Hepatocyte (in vitro differentiated cells): ENCODE measurements at regions not wholly inside any gene's neighbourhood (a gene's known extent, or its start where the extent isn't known, plus 50 kb on each side); places are given as distances from the start of the nearest gene placed in this dataset.
"Not testable (repeated sequence)": the region's sequence is repeated elsewhere in the genome, so short reads cannot be mapped to it uniquely, and the experiment has no call there.

ENCODE experiments used
- DNase-seq: peaks from one replicate; pipeline ENCODE4 v3.0.0-alpha.2; 2016; ENCODE audit warnings: low spot score
- H2AFZ ChIP-seq: fragments of 200-600 bp; sonication (generic); 2 replicates; pipeline ENCODE4 v1.6.0; 2016; ENCODE audit warnings: antibody characterized with exemption, mild to moderate bottlenecking
- H3K27ac ChIP-seq: fragments of 200-600 bp; sonication (generic); 2 replicates; pipeline ENCODE4 v1.5.1; 2016; ENCODE audit warnings: mild to moderate bottlenecking
- H3K27me3 ChIP-seq: fragments of 200-600 bp; sonication (generic); 2 replicates; pipeline ENCODE4 v1.6.1; 2016
- H3K36me3 ChIP-seq: fragments of 200-600 bp; sonication (generic); replicated peaks from 2 replicates; pipeline ENCODE4 v1.5.1; 2016; ENCODE audit warnings: low read depth; ENCODE audit not compliant: insufficient read depth
- H3K4me1 ChIP-seq: fragments of 200-600 bp; sonication (generic); 2 replicates; pipeline ENCODE4 v1.5.1; 2016; ENCODE audit warnings: mild to moderate bottlenecking, moderate library complexity; ENCODE audit not compliant: insufficient read depth
- H3K4me2 ChIP-seq: fragments of 200-600 bp; sonication (generic); 2 replicates; pipeline ENCODE4 v1.6.0; 2016
- H3K4me3 ChIP-seq: fragments of 200-600 bp; sonication (generic); 2 replicates; pipeline ENCODE4 v1.5.1; 2016; ENCODE audit warnings: mild to moderate bottlenecking
- H3K79me2 ChIP-seq: fragments of 200-600 bp; sonication (generic); 2 replicates; pipeline ENCODE4 v1.6.0; 2017; ENCODE audit warnings: mild to moderate bottlenecking
- H3K9me2 ChIP-seq: fragments of 200-600 bp; sonication (generic); replicated peaks from 2 replicates; pipeline ENCODE4 v1.6.0; 2017; ENCODE audit warnings: mild to moderate bottlenecking; ENCODE audit not compliant: insufficient read depth
- H3K9me3 ChIP-seq: fragments of 200-600 bp; sonication (generic); 2 replicates; pipeline ENCODE4 v1.5.1; 2016; ENCODE audit warnings: low read depth, mild to moderate bottlenecking
- H4K20me1 ChIP-seq: fragments of 200-600 bp; sonication (generic); 2 replicates; pipeline ENCODE4 v1.6.0; 2016; ENCODE audit warnings: mild to moderate bottlenecking; ENCODE audit not compliant: insufficient read depth, poor library complexity, severe bottlenecking
- CTCF ChIP-seq: fragments of 200-600 bp; sonication (generic); IDR thresholded peaks from 2 replicates; pipeline ENCODE4 v1.5.1; 2016; ENCODE audit warnings: antibody characterized with exemption, mild to moderate bottlenecking; ENCODE audit not compliant: poor library complexity
- EZH2 ChIP-seq: fragments of 200-600 bp; sonication (generic); IDR thresholded peaks from 2 replicates; pipeline ENCODE4 v1.6.1; 2016; ENCODE audit warnings: antibody characterized with exemption, mild to moderate bottlenecking, borderline replicate concordance
- EZH2phosphoT487 ChIP-seq: fragments of 200-600 bp; sonication (generic); IDR thresholded peaks from one replicate; pipeline ENCODE4 v1.6.1; 2018; ENCODE audit warnings: antibody characterized with exemption, mild to moderate bottlenecking, low read depth, moderate library complexity; ENCODE audit not compliant: unreplicated experiment, severe bottlenecking
- WGBS: methylation state at CpG from one replicate; pipeline ENCODE4 v1.1.6; 2016; ENCODE audit warnings: low lambda C conversion rate; ENCODE audit errors: missing lambda C conversion rate; 5-methylcytosine and 5-hydroxymethylcytosine counted together

- not testable (repeated sequence) for H3K9me2 ChIP-seq, H3K9me3 ChIP-seq, H3K27me3 ChIP-seq, H3K79me2 ChIP-seq, H3K4me3 ChIP-seq, H3K36me3 ChIP-seq, H3K4me1 ChIP-seq, H4K20me1 ChIP-seq
- peak; percentile 35 for DNase-seq
- Histone ChIP-seq H3K27ac (peak overlapping the region; percentile 27), H3K4me2 (peak overlapping the region; percentile 9), H2AFZ (peak overlapping the region; percentile 42)
- WGBS: 24% methylated on average over 5 of the region's 5 CpGs
Measured at GRCh38 chr7:38331853-38332595, 58.6 kb upstream of the TARP start.

GRCh38 chr7:38330861-38331621 lies 57.6 kb upstream of the TARP start:
- Histone ChIP-seq H3K9me2 (no peaks in the 10 kb centered on the region), H3K79me2 (no peaks in the 10 kb centered on the region), H3K4me1 (peaks cover 7% of the 10 kb centered on the region), H3K4me3 (no peak overlapping the region), H3K27me3 (no peaks in the 10 kb centered on the region), H3K36me3 (no peaks in the 10 kb centered on the region), H3K9me3 (no peaks in the 10 kb centered on the region), H3K4me2 (no peak overlapping the region), H4K20me1 (no peaks in the 10 kb centered on the region), H2AFZ (no peak overlapping the region), H3K27ac (no peak overlapping the region)
- WGBS: 79% methylated on average over 7 of the region's 7 CpGs
- TF ChIP-seq CTCF: no peak
- no peak for TF ChIP-seq EZH2phosphoT487
- TF ChIP-seq EZH2: no peak
- no peak for DNase-seq

GRCh38 chr7:38330039-38330438 lies 56.6 kb upstream of the TARP start:
- H3K27me3 ChIP-seq: no peaks in the 10 kb centered on the region
- no peak for TF ChIP-seq EZH2
- TF ChIP-seq CTCF: no peak
- no peak for TF ChIP-seq EZH2phosphoT487
- no peaks in the 10 kb centered on the region for H3K36me3 ChIP-seq
- H3K4me3 ChIP-seq: no peak overlapping the region
- peaks cover 7% of the 10 kb centered on the region for H3K4me1 ChIP-seq
- no peak overlapping the region for H2AFZ ChIP-seq
- no peaks in the 10 kb centered on the region for H4K20me1 ChIP-seq
- 75% methylated on average over 2 of the region's 2 CpGs for WGBS
- DNase-seq: no peak
- no peak overlapping the region for H3K27ac ChIP-seq
- no peaks in the 10 kb centered on the region for H3K79me2 ChIP-seq
- H3K9me3 ChIP-seq: no peaks in the 10 kb centered on the region
- H3K9me2 ChIP-seq: no peaks in the 10 kb centered on the region
- no peak overlapping the region for H3K4me2 ChIP-seq

GRCh38 chr7:38329340-38329739 lies 55.9 kb upstream of the TARP start:
- H3K4me2 ChIP-seq: no peak overlapping the region
- no peaks in the 10 kb centered on the region for H4K20me1 ChIP-seq
- H3K27me3 ChIP-seq: no peaks in the 10 kb centered on the region
- H3K36me3 ChIP-seq: no peaks in the 10 kb centered on the region
- TF ChIP-seq CTCF: no peak
- H2AFZ ChIP-seq: no peak overlapping the region
- no peak overlapping the region for H3K4me3 ChIP-seq
- H3K9me3 ChIP-seq: no peaks in the 10 kb centered on the region
- H3K4me1 ChIP-seq: peaks cover 7% of the 10 kb centered on the region
- 63% methylated on average over 5 of the region's 5 CpGs for WGBS
- no peaks in the 10 kb centered on the region for H3K79me2 ChIP-seq
- H3K9me2 ChIP-seq: no peaks in the 10 kb centered on the region
- DNase-seq: no peak
- H3K27ac ChIP-seq: no peak overlapping the region
